ENCODE measurements at regions not wholly inside any gene's neighbourhood (a gene's known extent, or its start where the extent isn't known, plus 50 kb on each side); places are given as distances from the start of the nearest gene placed in this dataset.

DNA sequence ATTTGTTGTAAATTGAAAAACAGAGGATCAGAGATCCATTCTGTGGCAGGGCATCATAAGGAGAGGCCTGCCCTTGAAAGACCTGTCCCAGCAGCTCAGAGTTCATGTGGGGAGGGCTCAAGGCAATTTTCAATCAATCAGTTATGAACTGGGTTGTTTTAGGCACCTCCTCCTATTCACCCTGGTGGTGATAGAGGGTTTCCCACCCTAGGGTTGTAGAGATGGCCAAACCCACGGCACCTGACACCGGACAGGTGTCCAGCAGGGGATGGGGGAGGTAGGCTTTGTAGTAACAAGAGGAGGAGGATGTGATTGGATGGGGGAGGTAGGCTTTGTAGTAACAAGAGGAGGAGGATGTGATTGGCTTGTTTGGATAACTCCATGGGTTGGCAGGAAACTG lies 205.7 kb downstream of the SOCS6 start:
- no peak for TF ChIP-seq CTCF (IDR thresholded peaks at IDR 0.05; ENCODE audit: insufficient read depth, low read length, missing control alignments)
- H3K4me3 ChIP-seq (ENCODE audit: low read depth, low read length) = no peak overlapping the region
- POLR2A ChIA-PET = no interaction called here
- DNase-seq (ENCODE audit: low read depth, low spot score) = no peak
- CTCF ChIA-PET = interaction anchor here (0.7 to 1.1 kb wide), 3 partner anchors 11 to 32 kb away, joined by 3 read pairs; no protein-coding TSS in a partner anchor

GRCh38 chr18:70493461-70493860 lies 204.6 kb downstream of the SOCS6 start:
- TF ChIP-seq CTCF (IDR thresholded peaks at IDR 0.05; ENCODE audit: insufficient read depth, low read length, missing control alignments) = no peak
- ChIA-PET CTCF (interaction anchor here (0.7 to 1.2 kb wide), 6 partner anchors 10 to 1657 kb away, joined by 3 to 4 read pairs (median 4); no protein-coding TSS in a partner anchor), POLR2A (no interaction called here)
- no peak for DNase-seq (ENCODE audit: low read depth, low spot score)
- H3K4me3 ChIP-seq (ENCODE audit: low read depth, low read length) = no peak overlapping the region

GRCh38 chr18:70491734-70492348 lies 203.0 kb downstream of the SOCS6 start:
- peak; percentile 75 for TF ChIP-seq CTCF (IDR thresholded peaks at IDR 0.05; ENCODE audit: insufficient read depth, low read length, missing control alignments)
- H3K4me3 ChIP-seq (ENCODE audit: low read depth, low read length) = no peak overlapping the region
- ChIA-PET POLR2A (no interaction called here), CTCF (interaction anchor here (0.7 to 5.0 kb wide), 29 partner anchors 9 to 365 kb away, joined by 3 to 53 read pairs (median 5); no protein-coding TSS in a partner anchor)
- DNase-seq (ENCODE audit: low read depth, low spot score) = no peak

DNA sequence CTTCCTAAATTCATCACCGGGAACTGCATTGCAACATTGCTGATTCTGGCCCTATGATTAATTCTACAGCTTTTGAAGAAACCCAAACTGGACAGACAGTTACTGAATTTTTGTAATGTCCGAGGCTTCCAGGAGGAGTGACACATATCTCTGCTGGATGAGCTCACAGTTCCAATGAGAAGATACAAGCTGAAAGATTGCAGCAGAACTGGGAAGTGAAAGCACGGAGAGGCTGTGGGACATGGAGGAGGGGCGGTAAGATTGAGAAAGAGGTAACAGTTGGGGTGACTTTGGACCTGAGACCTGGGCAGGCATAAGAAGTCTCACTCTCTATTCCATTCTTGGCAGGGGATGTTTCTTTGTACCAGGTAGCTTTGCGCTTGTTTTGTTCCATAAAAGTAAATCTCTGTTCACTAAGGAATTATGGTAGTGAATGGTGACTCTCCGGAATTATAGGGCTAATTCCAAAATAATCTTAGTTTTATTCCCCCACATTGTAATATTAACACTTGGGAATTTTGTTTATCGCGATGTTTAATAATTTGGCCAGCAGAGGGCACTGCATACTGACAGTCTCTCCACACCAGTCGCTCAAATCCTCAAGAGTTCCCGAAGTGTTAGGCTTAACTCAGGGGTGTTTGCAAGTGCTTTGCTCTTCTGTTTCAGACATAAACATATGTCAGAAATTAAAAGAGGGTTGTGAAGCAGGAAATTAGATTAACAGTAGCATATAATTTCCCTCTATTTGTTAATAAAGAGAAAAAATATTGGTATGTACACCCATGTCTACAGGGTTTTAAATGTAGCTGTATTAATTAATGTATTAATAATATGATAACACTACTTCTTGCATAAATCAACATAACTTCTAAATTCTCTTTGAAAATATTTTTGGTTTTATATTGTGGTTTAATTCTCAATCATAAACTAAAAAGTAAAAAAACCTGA lies 201.4 kb downstream of the SOCS6 start:
- POLR2A ChIA-PET = interaction anchor here (0.6 kb wide), 1 partner anchor 8 kb away, joined by 3 read pairs; no protein-coding TSS in a partner anchor
- peak; percentile 61 for TF ChIP-seq CTCF (IDR thresholded peaks at IDR 0.05; ENCODE audit: insufficient read depth, low read length, missing control alignments)
- DNase-seq (ENCODE audit: low read depth, low spot score) = no peak
- peak overlapping the region; percentile 46 for H3K4me3 ChIP-seq (ENCODE audit: low read depth, low read length)
- CTCF ChIA-PET = interaction anchor here (0.7 to 5.0 kb wide), 28 partner anchors 9 to 364 kb away, joined by 3 to 53 read pairs (median 4); no protein-coding TSS in a partner anchor

DNA sequence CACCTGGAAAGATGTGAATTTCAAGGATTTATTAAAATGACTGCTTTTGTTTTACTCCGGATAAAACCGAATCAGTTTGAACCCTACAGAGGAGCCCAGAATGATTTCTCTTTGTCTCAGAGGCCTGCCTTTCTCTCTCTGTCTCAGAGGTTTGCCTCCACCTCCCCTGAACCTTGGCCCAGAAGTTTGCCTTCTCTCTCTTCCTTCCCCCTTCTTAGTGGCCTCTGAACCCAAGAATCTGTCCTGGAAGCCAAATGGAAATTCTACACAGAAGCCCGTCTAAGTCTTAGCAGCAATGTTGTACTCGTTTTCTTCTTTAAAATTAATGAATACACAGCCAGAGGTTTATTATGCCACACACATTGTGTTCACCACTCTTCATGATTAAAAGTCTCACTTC lies 200.7 kb downstream of the SOCS6 start:
- no peak overlapping the region for H3K4me3 ChIP-seq (ENCODE audit: low read depth, low read length)
- ChIA-PET POLR2A (no interaction called here), CTCF (interaction anchor here (0.7 to 5.0 kb wide), 19 partner anchors 8 to 363 kb away, joined by 3 to 53 read pairs (median 5); no protein-coding TSS in a partner anchor)
- no peak for DNase-seq (ENCODE audit: low read depth, low spot score)
- no peak for TF ChIP-seq CTCF (IDR thresholded peaks at IDR 0.05; ENCODE audit: insufficient read depth, low read length, missing control alignments)

DNA sequence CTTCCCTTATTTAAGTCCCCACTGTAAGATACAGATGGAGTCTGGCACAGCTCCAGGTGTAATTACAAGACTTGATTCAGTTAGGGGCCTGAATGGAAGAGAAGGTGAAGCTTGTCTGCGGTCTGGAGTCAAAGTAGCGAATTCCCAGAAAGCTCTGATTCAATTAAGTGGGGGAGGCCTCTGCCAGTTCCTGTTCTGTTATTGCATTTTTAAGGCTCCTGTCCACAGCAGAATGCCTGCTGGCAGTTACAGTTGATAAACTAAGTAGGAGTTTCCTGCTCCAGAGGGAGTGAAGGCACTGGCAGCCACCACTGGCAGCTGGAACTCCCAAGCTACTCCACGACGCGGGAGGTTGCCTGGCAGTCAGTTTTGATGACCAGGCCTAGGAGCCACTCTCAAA lies 181.1 kb downstream of the SOCS6 start:
- CTCF ChIA-PET = interaction anchor here (1.2 to 3.7 kb wide), 3 partner anchors 15 to 21 kb away, joined by 3 to 20 read pairs (median 7); no protein-coding TSS in a partner anchor
- DNase-seq (ENCODE audit: low read depth, low spot score) = no peak

More for the DNA sequence above, 181.1 kb downstream of the SOCS6 start:
- POLR2A ChIA-PET = no interaction called here
- no peak overlapping the region for H3K4me3 ChIP-seq (ENCODE audit: low read depth, low read length)
- no peak for TF ChIP-seq CTCF (IDR thresholded peaks at IDR 0.05; ENCODE audit: insufficient read depth, low read length, missing control alignments)

All from AG04449 (cell line).